Stimulated activated CD4-positive, alpha-beta T cell treated with anti-CD3 and anti-CD28 coated beads, TNF-alpha, amount 100 ng/mL, for 24 hours (primary cell): ENCODE measurements at regions not wholly inside any gene's neighbourhood (a gene's known extent, or its start where the extent isn't known, plus 50 kb on each side); places are given as distances from the start of the nearest gene placed in this dataset.

Source experiments
- DNase-seq, 3 experiments: peaks; one replicate each; pipeline ENCODE4 v3.0.0-alpha.2; 2020; ENCODE audit warnings: low read depth in 3 of 3

- no peak for DNase-seq
Measured at GRCh38 chr1:21346365-21347071, 56.3 kb upstream of the ECE1 start.

- DNase-seq, result no peak
Measured at GRCh38 chr1:21344750-21345443, 54.6 kb upstream of the ECE1 start.

- no peak for DNase-seq
Measured at GRCh38 chr1:21344098-21344749, 54.0 kb upstream of the ECE1 start.

GRCh38 chr1:21342961-21343838, 52.9 kb upstream of the ECE1 start:
- no peak for DNase-seq

- DNase-seq, result no peak
Measured at GRCh38 chr1:21341517-21342078, 51.3 kb upstream of the ECE1 start.

- no peak for DNase-seq
Measured at GRCh38 chr1:21341022-21341421, 50.8 kb upstream of the ECE1 start.

- DNase-seq, result no peak
Measured at GRCh38 chr1:21340230-21340945, 50.1 kb upstream of the ECE1 start.
